HCT116 (cell line): ENCODE measurements at regions not wholly inside any gene's neighbourhood (a gene's known extent, or its start where the extent isn't known, plus 50 kb on each side); places are given as distances from the start of the nearest gene placed in this dataset.

ENCODE experiments used
- ATAC-seq: fragments of 200-7000 bp; cut with Tn5 transposase; 2 replicates; pipeline ENCODE4 v1.9.1; 2020; ENCODE audit warnings: mild to moderate bottlenecking, moderate library complexity
- BruUV-seq: library from RNA; stranded (reverse); fragments of 400-500 nt; replicated peaks from 2 replicates; lab custom pipeline; 2021; lab: Mats Ljungman, UMichigan
- CTCF ChIA-PET: fragments of 300-600 bp; sonication (Branson Sonifier 250); formaldehyde crosslinking; loops from one replicate; lab custom pipeline; 2021; ENCODE audit warnings: antibody characterized with exemption; lab: Charles Lee
- POLR2A ChIA-PET: fragments of 300-600, 350-600 bp; sonication (Branson Sonifier 250); formaldehyde crosslinking; loops from one replicate; lab custom pipeline; 2021; ENCODE audit warnings: antibody characterized with exemption; lab: Charles Lee
- RAD21 ChIA-PET, 2 experiments: fragments of 300-600 bp; sonication (Branson Sonifier 250); formaldehyde crosslinking; loops; one replicate each; lab custom pipeline; 2023; ENCODE audit warnings: low total read pairs in 2 of 2; ENCODE audit not compliant: uncharacterized antibody in 2 of 2, unreplicated experiment in 2 of 2, low non-redundant PET in 1 of 2; lab: Charles Lee
- DNase-seq: peaks from one replicate; pipeline ENCODE4 v3.0.0-alpha.2; 2010; ENCODE audit warnings: low read depth, low spot score
- H2AFZ ChIP-seq: fragments of 200-600 bp; shearing (Covaris generic), sonication (generic); 2 replicates; pipeline ENCODE4 v1.6.1; 2017; ENCODE audit warnings: low read depth, mixed run types, mixed read lengths, antibody characterized with exemption, low read length; ENCODE audit not compliant: poor library complexity, severe bottlenecking
- H3K27ac ChIP-seq: 2 replicates; pipeline ENCODE4 v1.5.1; 2012; ENCODE audit warnings: low read depth, low read length
- H3K27me3 ChIP-seq: fragments of 200-600 bp; sonication (generic); 2 replicates; pipeline ENCODE4 v1.6.1; 2016; ENCODE audit warnings: mixed run types, low read length, mixed read lengths; ENCODE audit not compliant: insufficient read depth
- H3K36me3 ChIP-seq, 2 experiments: fragments of 200-500 bp in 1 of 2; fragments of 200-600 bp in 1 of 2; sonication (Bioruptor generic) in 1 of 2; sonication (generic) in 1 of 2; 2 replicates each; pipeline versions ENCODE4 v1.5.1 to v1.6.1; 2014 to 2016; ENCODE audit warnings: low read length in 2 of 2, inconsistent platforms in 1 of 2, mixed read lengths in 1 of 2, mixed run types in 1 of 2; ENCODE audit not compliant: insufficient read depth in 2 of 2, control insufficient read depth in 1 of 2
- H3K4me1 ChIP-seq, 2 experiments: fragments of 200-600 bp in 1 of 2; sonication (generic) in 1 of 2; 2 replicates each; pipeline versions ENCODE4 v1.5.1 to v1.6.1; 2012 to 2017; ENCODE audit warnings: low read length in 2 of 2, inconsistent platforms in 1 of 2, mild to moderate bottlenecking in 1 of 2, mixed read lengths in 1 of 2, mixed run types in 1 of 2, moderate library complexity in 1 of 2; ENCODE audit not compliant: insufficient read depth in 2 of 2, control insufficient read depth in 1 of 2
- H3K4me2 ChIP-seq: fragments of 200-600 bp; sonication (generic); 2 replicates; pipeline ENCODE4 v1.6.1; 2017; ENCODE audit warnings: mixed run types, low read length, mixed read lengths
- H3K4me3 ChIP-seq, 2 experiments: fragments of 200-600 bp in 1 of 2; sonication (generic) in 1 of 2; replicated peaks in 1 of 2; 2 replicates each; pipeline ENCODE4 v1.5.1; 2011 to 2016; ENCODE audit warnings: low read length in 2 of 2, control low read depth in 1 of 2, low read depth in 1 of 2, mild to moderate bottlenecking in 1 of 2, mixed read lengths in 1 of 2, mixed run types in 1 of 2
- H3K79me2 ChIP-seq: fragments of 200-600 bp; sonication (generic); 2 replicates; pipeline ENCODE4 v1.6.1; 2017; ENCODE audit warnings: mild to moderate bottlenecking, mixed run types, low read length, moderate library complexity, mixed read lengths; ENCODE audit not compliant: insufficient read depth
- H3K9ac ChIP-seq: fragments of 200-600 bp; sonication (generic); 2 replicates; pipeline ENCODE4 v1.6.1; 2016; ENCODE audit warnings: low read length, mixed read lengths
- H3K9me2 ChIP-seq: fragments of 200-600 bp; sonication (generic), shearing (Covaris generic); 2 replicates; pipeline ENCODE4 v1.6.1; 2017; ENCODE audit warnings: mixed run types, mild to moderate bottlenecking, moderate library complexity; ENCODE audit not compliant: insufficient read depth
- H3K9me3 ChIP-seq, 2 experiments: fragments of 200-500 bp in 1 of 2; fragments of 200-600 bp in 1 of 2; sonication (Bioruptor generic) in 1 of 2; sonication (generic) in 1 of 2; 2 replicates each; pipeline ENCODE4 v1.6.1; 2014 to 2017; ENCODE audit warnings: low read length in 2 of 2, mixed read lengths in 2 of 2, inconsistent platforms in 1 of 2, low read depth in 1 of 2, mild to moderate bottlenecking in 1 of 2, mixed run types in 1 of 2, moderate library complexity in 1 of 2; ENCODE audit not compliant: control insufficient read depth in 1 of 2, insufficient read depth in 1 of 2
- H4K20me1 ChIP-seq: fragments of 200-600 bp; sonication (generic), shearing (Covaris generic); 2 replicates; pipeline ENCODE4 v1.6.1; 2017; ENCODE audit warnings: mixed run types, mild to moderate bottlenecking, moderate library complexity; ENCODE audit not compliant: insufficient read depth
- CBX3 ChIP-seq: IDR thresholded peaks from 2 replicates; pipeline ENCODE4 v1.6.1; 2012; ENCODE audit warnings: low read depth
- CEBPB ChIP-seq: IDR thresholded peaks from 2 replicates; pipeline ENCODE4 v1.6.1; 2012; ENCODE audit warnings: low read depth
- EGR1 ChIP-seq: IDR thresholded peaks from 2 replicates; pipeline ENCODE4 v1.6.1; 2012; ENCODE audit warnings: low read depth
- EZH2 ChIP-seq: fragments of 200-600 bp; sonication (generic); IDR thresholded peaks from 2 replicates; pipeline ENCODE4 v1.6.1; 2017; ENCODE audit warnings: antibody characterized with exemption, mixed run types
- EZH2phosphoT487 ChIP-seq: fragments of 200-600 bp; IDR thresholded peaks from 2 replicates; pipeline ENCODE4 v1.6.1; 2018; ENCODE audit warnings: antibody characterized with exemption, borderline replicate concordance
- FOSL1 ChIP-seq: IDR thresholded peaks from 2 replicates; pipeline ENCODE4 v1.6.1; 2012; ENCODE audit warnings: low read depth
- JUND ChIP-seq: IDR thresholded peaks from 2 replicates; pipeline ENCODE4 v1.6.1; 2012
- POLR2A ChIP-seq: IDR thresholded peaks from 2 replicates; pipeline ENCODE4 v1.7.0; 2011; ENCODE audit warnings: borderline replicate concordance; ENCODE audit not compliant: insufficient read depth, insufficient read length; ENCODE audit errors: extremely low read depth
- POLR2AphosphoS5 ChIP-seq: IDR thresholded peaks from 2 replicates; pipeline ENCODE4 v1.6.1; 2011; ENCODE audit warnings: mild to moderate bottlenecking, low read depth, low read length, moderate library complexity
- RAD21 ChIP-seq: IDR thresholded peaks from 2 replicates; pipeline ENCODE4 v1.6.1; 2012; ENCODE audit warnings: low read depth, mild to moderate bottlenecking
- SIN3A ChIP-seq: IDR thresholded peaks from 2 replicates; pipeline ENCODE4 v1.6.1; 2012; ENCODE audit warnings: low read depth
- SP1 ChIP-seq: IDR thresholded peaks from 2 replicates; pipeline ENCODE4 v1.6.1; 2012; ENCODE audit warnings: low read depth
- SRF ChIP-seq: IDR thresholded peaks from 2 replicates; pipeline ENCODE4 v1.6.1; 2012; ENCODE audit warnings: low read depth
- TCF7L2 ChIP-seq: IDR thresholded peaks from 2 replicates; pipeline ENCODE4 v1.7.0; 2011; ENCODE audit warnings: borderline replicate concordance, inconsistent platforms; ENCODE audit not compliant: insufficient read depth, insufficient read length; ENCODE audit errors: extremely low read depth
- ZFX ChIP-seq: fragments of 450-650 bp; IDR thresholded peaks from 2 replicates; pipeline ENCODE4 v1.6.1; 2017
- ZNF274 ChIP-seq: fragments of 200-500 bp; sonication (Bioruptor generic); IDR thresholded peaks from 2 replicates; pipeline ENCODE4 v1.6.1; 2014; ENCODE audit warnings: mild to moderate bottlenecking, low read depth, low read length, inconsistent platforms
- intact Hi-C: fragments of 100-400 bp; cut with micrococcal nuclease; formaldehyde crosslinking; loops from 2 replicates; pipeline ENCODE4 v1.10.0; 2022
- TF ChIP-seq, protein P1 (sequence below): IDR thresholded peaks from 2 replicates; pipeline ENCODE4 v1.6.1; 2012
- TF ChIP-seq, protein P2 (sequence below): IDR thresholded peaks from 2 replicates; pipeline ENCODE4 v1.6.1; 2012; ENCODE audit warnings: low read depth
- TF ChIP-seq, protein P3 (sequence below), 3 experiments: fragments of 200-600 bp in 1 of 3; sonication (generic) in 1 of 3; IDR thresholded peaks in 2 of 3; conservative IDR thresholded peaks in 1 of 3; 2 replicates each; pipeline ENCODE4 v1.5.1; 2012 to 2017; ENCODE audit warnings: low read depth in 2 of 3, low read length in 2 of 3, antibody characterized with exemption in 1 of 3, borderline replicate concordance in 1 of 3, control low read depth in 1 of 3, mild to moderate bottlenecking in 1 of 3, mixed read lengths in 1 of 3, mixed run types in 1 of 3, moderate library complexity in 1 of 3; ENCODE audit not compliant: insufficient read depth in 1 of 3
- TF ChIP-seq, protein P4 (sequence below): IDR thresholded peaks from 2 replicates; pipeline ENCODE4 v1.6.1; 2012

DNA sequence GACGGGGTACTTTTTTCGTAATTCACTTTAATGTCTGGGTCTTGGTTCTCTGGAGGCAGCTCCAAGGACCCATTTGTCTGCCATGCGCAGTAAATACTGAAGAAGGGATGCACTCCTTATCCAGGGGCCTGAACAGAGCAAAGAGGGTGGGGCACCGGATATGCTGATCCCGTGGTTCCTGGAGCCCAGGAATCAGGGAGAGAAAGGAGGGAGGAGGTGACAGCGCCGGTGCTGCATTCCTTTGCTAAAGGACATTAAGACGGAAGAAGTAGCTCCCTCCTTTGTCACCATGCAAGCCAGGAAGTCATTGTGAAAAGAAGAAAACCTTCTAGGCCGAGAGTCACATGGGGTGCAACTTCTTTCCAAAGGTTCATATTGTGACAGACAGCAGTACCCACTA, 1057.7 kb downstream of the VRK1 start:
- intact Hi-C loops = no loop called here
- no peaks in the 10 kb centered on the region for H3K4me1 ChIP-seq
- H3K4me2 ChIP-seq = no peak overlapping the region
- BruUV-seq = no TSS peak
- ChIA-PET CTCF (no interaction called here), RAD21 (no interaction called here), POLR2A (no interaction called here)
- no peaks in the 10 kb centered on the region for H3K36me3 ChIP-seq
- no peak overlapping the region for H3K27ac ChIP-seq
- H3K9me3 ChIP-seq = no peaks in the 10 kb centered on the region
- no peak for ATAC-seq
- H3K27me3 ChIP-seq = no peaks in the 10 kb centered on the region
- DNase-seq = no peak
- no peaks in the 10 kb centered on the region for H3K9me2 ChIP-seq
- no peak overlapping the region for H3K9ac ChIP-seq
- H3K4me3 ChIP-seq = no peak overlapping the region
- H3K79me2 ChIP-seq = no peaks in the 10 kb centered on the region
- H2AFZ ChIP-seq = no peak overlapping the region
- TF ChIP-seq TCF7L2 (no peak), SRF (no peak), SP1 (no peak), ZNF274 (no peak), JUND (no peak), RAD21 (no peak), EZH2phosphoT487 (no peak), SIN3A (no peak), EZH2 (no peak), CBX3 (no peak), FOSL1 (no peak), POLR2AphosphoS5 (no peak), ZFX (no peak), EGR1 (no peak), POLR2A (no peak), CEBPB (no peak)
- TF ChIP-seq, protein P1, sequence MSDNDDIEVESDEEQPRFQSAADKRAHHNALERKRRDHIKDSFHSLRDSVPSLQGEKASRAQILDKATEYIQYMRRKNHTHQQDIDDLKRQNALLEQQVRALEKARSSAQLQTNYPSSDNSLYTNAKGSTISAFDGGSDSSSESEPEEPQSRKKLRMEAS = no peak
- TF ChIP-seq, protein P2, sequence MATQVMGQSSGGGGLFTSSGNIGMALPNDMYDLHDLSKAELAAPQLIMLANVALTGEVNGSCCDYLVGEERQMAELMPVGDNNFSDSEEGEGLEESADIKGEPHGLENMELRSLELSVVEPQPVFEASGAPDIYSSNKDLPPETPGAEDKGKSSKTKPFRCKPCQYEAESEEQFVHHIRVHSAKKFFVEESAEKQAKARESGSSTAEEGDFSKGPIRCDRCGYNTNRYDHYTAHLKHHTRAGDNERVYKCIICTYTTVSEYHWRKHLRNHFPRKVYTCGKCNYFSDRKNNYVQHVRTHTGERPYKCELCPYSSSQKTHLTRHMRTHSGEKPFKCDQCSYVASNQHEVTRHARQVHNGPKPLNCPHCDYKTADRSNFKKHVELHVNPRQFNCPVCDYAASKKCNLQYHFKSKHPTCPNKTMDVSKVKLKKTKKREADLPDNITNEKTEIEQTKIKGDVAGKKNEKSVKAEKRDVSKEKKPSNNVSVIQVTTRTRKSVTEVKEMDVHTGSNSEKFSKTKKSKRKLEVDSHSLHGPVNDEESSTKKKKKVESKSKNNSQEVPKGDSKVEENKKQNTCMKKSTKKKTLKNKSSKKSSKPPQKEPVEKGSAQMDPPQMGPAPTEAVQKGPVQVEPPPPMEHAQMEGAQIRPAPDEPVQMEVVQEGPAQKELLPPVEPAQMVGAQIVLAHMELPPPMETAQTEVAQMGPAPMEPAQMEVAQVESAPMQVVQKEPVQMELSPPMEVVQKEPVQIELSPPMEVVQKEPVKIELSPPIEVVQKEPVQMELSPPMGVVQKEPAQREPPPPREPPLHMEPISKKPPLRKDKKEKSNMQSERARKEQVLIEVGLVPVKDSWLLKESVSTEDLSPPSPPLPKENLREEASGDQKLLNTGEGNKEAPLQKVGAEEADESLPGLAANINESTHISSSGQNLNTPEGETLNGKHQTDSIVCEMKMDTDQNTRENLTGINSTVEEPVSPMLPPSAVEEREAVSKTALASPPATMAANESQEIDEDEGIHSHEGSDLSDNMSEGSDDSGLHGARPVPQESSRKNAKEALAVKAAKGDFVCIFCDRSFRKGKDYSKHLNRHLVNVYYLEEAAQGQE = no peak
- TF ChIP-seq, protein P3, sequence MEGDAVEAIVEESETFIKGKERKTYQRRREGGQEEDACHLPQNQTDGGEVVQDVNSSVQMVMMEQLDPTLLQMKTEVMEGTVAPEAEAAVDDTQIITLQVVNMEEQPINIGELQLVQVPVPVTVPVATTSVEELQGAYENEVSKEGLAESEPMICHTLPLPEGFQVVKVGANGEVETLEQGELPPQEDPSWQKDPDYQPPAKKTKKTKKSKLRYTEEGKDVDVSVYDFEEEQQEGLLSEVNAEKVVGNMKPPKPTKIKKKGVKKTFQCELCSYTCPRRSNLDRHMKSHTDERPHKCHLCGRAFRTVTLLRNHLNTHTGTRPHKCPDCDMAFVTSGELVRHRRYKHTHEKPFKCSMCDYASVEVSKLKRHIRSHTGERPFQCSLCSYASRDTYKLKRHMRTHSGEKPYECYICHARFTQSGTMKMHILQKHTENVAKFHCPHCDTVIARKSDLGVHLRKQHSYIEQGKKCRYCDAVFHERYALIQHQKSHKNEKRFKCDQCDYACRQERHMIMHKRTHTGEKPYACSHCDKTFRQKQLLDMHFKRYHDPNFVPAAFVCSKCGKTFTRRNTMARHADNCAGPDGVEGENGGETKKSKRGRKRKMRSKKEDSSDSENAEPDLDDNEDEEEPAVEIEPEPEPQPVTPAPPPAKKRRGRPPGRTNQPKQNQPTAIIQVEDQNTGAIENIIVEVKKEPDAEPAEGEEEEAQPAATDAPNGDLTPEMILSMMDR (IDR thresholded peaks at IDR 0.05 in 2 of 3, conservative IDR thresholded peaks at IDR 0.05 in 1 of 3; ENCODE audit: borderline replicate concordance in 1 of 3, insufficient read depth in 1 of 3, low read depth in 2 of 3, low read length in 2 of 3) = no peak
- TF ChIP-seq, protein P4, sequence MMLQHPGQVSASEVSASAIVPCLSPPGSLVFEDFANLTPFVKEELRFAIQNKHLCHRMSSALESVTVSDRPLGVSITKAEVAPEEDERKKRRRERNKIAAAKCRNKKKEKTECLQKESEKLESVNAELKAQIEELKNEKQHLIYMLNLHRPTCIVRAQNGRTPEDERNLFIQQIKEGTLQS = no peak
- H4K20me1 ChIP-seq = no peaks in the 10 kb centered on the region
